Kidney tubule cell (primary cell): ENCODE measurements at regions not wholly inside any gene's neighbourhood (a gene's known extent, or its start where the extent isn't known, plus 50 kb on each side); places are given as distances from the start of the nearest gene placed in this dataset.

ENCODE experiments used
- DNase-seq: peaks from one replicate; pipeline ENCODE4 v3.0.0-alpha.2; 2018; ENCODE audit warnings: low spot score

DNA sequence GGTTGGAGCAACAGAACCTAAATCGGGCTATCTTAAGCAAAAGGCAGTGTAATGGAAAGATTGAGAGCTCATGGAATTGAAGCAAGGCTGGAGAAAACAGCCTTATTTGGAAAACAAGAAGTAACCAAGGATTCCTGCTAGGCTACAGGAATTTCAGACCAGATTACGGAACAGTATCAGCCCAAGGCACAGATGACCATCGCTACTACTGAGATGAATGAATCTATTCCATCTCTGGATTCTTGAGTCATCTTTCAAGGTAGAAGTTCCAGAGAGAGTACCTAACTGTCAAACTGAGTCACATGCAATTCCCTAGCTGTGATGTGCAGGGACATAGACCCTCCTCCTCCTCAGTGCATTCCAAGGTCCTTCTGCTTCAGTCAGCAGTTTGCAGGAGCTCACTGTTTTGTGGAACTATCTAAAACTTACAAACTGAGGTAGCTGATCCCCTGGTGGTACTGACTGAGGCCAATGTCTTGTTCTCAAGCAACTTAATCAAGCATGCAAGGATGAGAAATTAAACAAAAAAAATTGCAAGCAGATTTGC is 62.0 kb upstream of the SMLR1 start:
- no peak for DNase-seq

DNA sequence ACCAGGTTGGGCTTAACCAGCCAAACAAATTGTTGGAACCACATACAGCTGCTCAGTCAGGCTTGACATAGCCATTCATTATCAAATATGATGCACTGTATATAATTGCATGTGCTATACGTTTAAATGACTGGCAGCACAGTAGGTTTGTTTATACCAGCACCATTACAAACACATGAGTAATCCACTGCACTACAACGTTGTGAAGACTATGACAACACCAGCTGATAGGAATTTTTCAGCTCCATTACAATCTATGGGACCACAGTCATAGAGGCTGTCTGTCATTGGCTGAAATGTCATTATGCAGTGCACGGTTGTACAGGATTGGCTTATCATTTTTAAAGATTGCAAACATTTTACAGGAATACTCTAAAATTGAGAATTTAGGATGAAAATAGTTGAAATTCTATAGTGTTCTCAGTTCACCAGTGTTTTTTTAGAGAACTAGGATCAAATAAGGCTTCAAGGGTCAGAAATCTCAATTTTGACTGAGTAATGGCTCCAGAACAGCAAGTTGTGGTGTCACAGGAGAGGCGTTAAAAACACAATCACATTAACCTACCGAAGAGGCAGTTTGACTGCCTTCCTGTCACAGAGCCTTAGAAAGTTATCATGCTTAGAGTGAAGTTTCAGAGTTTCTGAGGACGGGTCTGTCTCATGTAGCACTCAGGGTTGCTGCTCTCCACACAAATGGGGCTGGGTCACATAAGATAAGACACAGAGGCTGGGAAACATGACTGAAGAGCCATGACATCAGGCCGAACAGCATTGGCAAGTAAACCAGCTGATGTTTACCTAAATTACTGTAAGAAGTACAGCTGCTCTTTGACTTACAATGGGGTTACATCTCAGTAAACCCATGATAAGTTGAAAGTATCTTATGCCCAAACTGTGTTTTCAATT is 60.7 kb upstream of the SMLR1 start:
- no peak for DNase-seq

DNA sequence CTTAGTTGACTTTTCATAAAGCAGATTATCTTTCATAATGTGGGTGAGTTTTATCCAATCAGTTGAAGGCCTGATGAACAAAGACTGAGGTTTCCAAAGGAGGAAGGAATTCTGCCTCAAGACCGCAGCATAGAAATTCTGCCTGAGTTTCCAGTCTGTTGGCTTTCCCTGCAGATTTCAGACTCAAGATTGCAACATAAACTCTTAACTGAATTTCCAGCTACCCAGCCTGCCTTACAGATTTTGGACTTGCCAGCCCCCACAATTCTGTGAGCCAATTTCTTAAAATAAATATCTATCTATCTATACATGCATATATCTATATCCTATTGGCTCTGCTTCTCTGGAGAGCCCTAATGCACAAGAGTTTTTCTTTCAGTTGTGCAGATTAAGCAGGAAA is 57.3 kb upstream of the SMLR1 start:
- DNase-seq = no peak

DNA sequence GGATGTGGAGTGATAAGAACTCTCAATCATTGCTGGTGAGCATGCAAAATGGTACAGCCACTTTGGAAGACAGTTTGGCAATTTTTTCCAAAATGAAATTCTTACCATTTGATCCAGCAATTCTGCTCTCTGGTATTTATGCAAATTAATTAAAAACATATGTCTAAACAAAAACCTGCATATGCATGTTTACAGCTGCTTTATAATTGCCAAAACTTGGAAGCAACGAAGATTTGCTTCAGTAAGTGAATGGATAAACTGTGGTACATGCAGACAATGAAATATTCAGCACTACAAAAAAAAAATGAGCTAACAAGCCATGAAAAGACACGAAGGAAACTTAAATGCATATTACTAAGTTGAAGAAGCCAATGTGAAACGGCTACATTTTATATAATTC is 55.5 kb upstream of the SMLR1 start:
- DNase-seq = no peak

DNA sequence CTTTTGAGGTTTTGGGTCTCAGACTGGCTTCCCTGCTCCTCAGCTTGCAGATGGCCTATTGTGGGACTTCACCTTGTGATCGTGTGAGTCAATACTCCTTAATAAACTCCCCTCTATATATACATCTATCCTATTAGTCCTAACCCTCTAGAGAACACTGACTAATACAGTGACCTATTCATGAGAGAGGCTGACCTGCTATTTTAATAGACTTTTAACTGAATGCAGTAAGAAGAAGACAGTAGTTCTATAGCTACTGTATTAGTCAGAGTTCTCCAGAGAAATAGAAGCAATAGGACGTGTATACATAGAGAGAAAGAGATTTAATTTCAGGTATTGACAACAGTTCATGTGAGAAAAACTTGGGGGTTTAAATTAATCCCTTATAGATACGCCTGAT is 53.3 kb upstream of the SMLR1 start:
- DNase-seq = no peak

DNA sequence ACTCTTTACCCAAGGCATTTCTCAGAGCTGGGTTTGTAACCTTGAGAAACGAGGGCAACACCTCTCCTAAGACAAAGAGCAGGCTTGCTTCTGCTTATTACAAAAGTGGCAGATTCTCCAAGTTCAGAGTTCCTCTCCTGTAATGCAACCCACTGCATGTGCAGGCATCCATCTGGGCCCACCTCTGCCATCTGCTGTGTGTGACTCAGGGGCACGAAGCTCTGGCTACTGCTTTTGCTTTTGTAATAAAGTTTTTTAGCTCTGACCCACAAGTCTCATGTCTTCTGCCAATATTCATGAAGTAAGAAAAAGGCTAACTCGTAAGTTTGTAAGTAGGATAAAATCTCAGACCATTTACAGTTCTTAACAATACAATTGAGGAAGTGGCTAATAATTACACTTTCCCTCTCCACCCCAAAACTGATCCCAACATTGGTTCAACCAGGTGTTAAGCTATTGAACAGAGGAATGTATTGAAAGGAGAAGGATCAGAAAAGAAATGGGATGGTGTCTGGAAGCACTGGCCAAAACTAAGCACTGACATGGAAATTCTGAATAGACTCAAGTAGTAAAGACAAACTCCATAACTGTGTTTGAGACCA is 51.7 kb upstream of the SMLR1 start:
- no peak for DNase-seq

DNA sequence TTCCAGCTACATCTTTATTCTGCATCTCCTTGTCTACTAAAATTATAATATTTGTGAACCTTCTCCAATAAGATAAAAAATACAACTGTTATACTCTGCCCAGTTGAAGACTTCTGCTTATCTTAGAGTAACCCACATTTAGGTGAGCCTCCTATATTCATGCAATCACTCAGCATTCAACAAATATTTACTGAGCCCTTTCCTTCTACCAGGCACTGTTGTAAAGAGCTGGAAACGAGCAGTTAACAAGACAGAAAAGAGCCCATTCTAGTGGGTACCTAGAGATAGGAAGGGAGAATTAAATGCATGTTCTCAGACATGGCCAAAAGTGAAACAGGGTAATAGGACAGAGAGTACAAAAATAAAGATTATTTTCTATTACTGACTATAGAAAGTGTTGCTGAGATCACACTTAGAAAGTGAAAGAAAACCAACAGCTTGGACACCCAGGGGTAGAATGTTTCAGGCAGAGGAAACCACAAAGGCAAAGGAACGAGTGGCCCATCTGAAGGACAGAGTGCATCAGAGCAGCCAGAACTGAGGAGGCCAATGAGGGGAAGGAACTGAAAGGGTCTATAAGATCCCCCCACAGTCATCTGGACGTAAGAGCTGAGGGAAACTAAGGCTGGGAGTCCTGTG is 50.8 kb upstream of the SMLR1 start:
- no peak for DNase-seq
